ENCODE measurements at regions not wholly inside any gene's neighbourhood (a gene's known extent, or its start where the extent isn't known, plus 50 kb on each side); places are given as distances from the start of the nearest gene placed in this dataset.
"Not testable (repeated sequence)": the region's sequence is repeated elsewhere in the genome, so short reads cannot be mapped to it uniquely, and the experiment has no call there.

GRCh38 chr15:62254137-62254934 lies 89.3 kb upstream of the C2CD4B start:
- Histone ChIP-seq H3K27ac (no peak overlapping the region), H3K4me1 (no peaks in the 10 kb centered on the region), H3K36me3 (replicated peaks in 1 of 2; ENCODE audit: insufficient read depth in 1 of 2, low read depth in 2 of 2) (no peaks in the 10 kb centered on the region), H3K27me3 (no peaks in the 10 kb centered on the region), H3K4me3 (no peak overlapping the region), H3K9me3 (no peaks in the 10 kb centered on the region)
- 40 to 66% methylated on average over 5 to 11 of the region's 11 CpGs for WGBS, 2 donors
- DNase-seq (peak; percentile 75 to 87 (median 86)), ATAC-seq (peak; percentile 84)
- intact Hi-C loops (cut with DNase I), result no loop called here
- TF ChIP-seq POLR2A (IDR thresholded peaks at IDR 0.05) (no peak), CTCF (IDR thresholded peaks at IDR 0.05) (peak; percentile 60 to 82 (median 72))

GRCh38 chr15:62256430-62256829 lies 91.3 kb upstream of the C2CD4B start:
- WGBS, 2 donors, result 89 to 91% methylated on average over 2 of the region's 2 CpGs
- H3K27me3 ChIP-seq; H3K36me3 ChIP-seq (replicated peaks in 1 of 2; ENCODE audit: insufficient read depth in 1 of 2, low read depth in 2 of 2); H3K9me3 ChIP-seq; ATAC-seq; H3K4me1 ChIP-seq; DNase-seq; intact Hi-C loops (cut with DNase I); H3K4me3 ChIP-seq; H3K27ac ChIP-seq: not testable (repeated sequence)

GRCh38 chr15:62257996-62258521 lies 93.0 kb upstream of the C2CD4B start:
- H3K9me3 ChIP-seq, result peaks cover 0 to 19% (median 0%) of the 10 kb centered on the region in 3 donors
- no peaks in the 10 kb centered on the region for H3K4me1 ChIP-seq
- 90 to 93% methylated on average over 5 of the region's 5 CpGs for WGBS, 2 donors
- no peak for TF ChIP-seq POLR2A (IDR thresholded peaks at IDR 0.05)
- no peak for TF ChIP-seq CTCF (IDR thresholded peaks at IDR 0.05)
- H3K4me3 ChIP-seq, result no peak overlapping the region
- no peaks in the 10 kb centered on the region for H3K27me3 ChIP-seq
- intact Hi-C loops (cut with DNase I), result no loop called here
- H3K36me3 ChIP-seq (replicated peaks in 1 of 2; ENCODE audit: insufficient read depth in 1 of 2, low read depth in 2 of 2), result no peaks in the 10 kb centered on the region
- H3K27ac ChIP-seq, result no peak overlapping the region
- ATAC-seq, result no peak
- no peak for DNase-seq

- TF ChIP-seq POLR2A (IDR thresholded peaks at IDR 0.05) (no peak), CTCF (IDR thresholded peaks at IDR 0.05) (no peak)
- no peak for ATAC-seq
Observed at GRCh38 chr15:62262305-62262941, 97.3 kb upstream of the C2CD4B start.

GRCh38 chr15:62264196-62264595 lies 99.1 kb upstream of the C2CD4B start:
- no peak overlapping the region for H3K4me3 ChIP-seq
- no peaks in the 10 kb centered on the region for H3K4me1 ChIP-seq
- TF ChIP-seq CTCF (IDR thresholded peaks at IDR 0.05) (no peak), POLR2A (IDR thresholded peaks at IDR 0.05) (no peak)
- peaks cover 0 to 21% (median 0%) of the 10 kb centered on the region in 3 donors for H3K9me3 ChIP-seq
- no peaks in the 10 kb centered on the region for H3K36me3 ChIP-seq (replicated peaks in 1 of 2; ENCODE audit: insufficient read depth in 1 of 2, low read depth in 2 of 2)
- intact Hi-C loops (cut with DNase I), result no loop called here
- ATAC-seq (no peak), DNase-seq (no peak)
- no peaks in the 10 kb centered on the region for H3K27me3 ChIP-seq
- H3K27ac ChIP-seq, result no peak overlapping the region

More at GRCh38 chr15:62262305-62262941, 97.3 kb upstream of the C2CD4B start:
- Histone ChIP-seq H3K9me3 (peaks cover 0 to 19% (median 0%) of the 10 kb centered on the region in 3 donors), H3K4me1 (no peaks in the 10 kb centered on the region), H3K27me3 (no peaks in the 10 kb centered on the region), H3K27ac (no peak overlapping the region), H3K36me3 (replicated peaks in 1 of 2; ENCODE audit: insufficient read depth in 1 of 2, low read depth in 2 of 2) (no peaks in the 10 kb centered on the region), H3K4me3 (no peak overlapping the region)
- WGBS, 2 donors, result 89 to 97% methylated on average over 7 of the region's 7 CpGs
- no peak for DNase-seq
- intact Hi-C loops (cut with DNase I), result no loop called here

All from body of pancreas (tissue), 4 donors.